Upper lobe of right lung (tissue), 1 donor: ENCODE measurements at regions not wholly inside any gene's neighbourhood (a gene's known extent, or its start where the extent isn't known, plus 50 kb on each side); places are given as distances from the start of the nearest gene placed in this dataset.

Experiments used
- ATAC-seq: fragments of 200-7000 bp; cut with Tn5 transposase; one replicate; pipeline ENCODE4 v1.9.1; 2020; ENCODE audit warnings: mild to moderate bottlenecking, moderate library complexity
- DNase-seq: peaks from one replicate; pipeline ENCODE4 v3.0.0-alpha.2; 2020
- H3K27ac ChIP-seq: fragments of 200-600 bp; one replicate; pipeline ENCODE4 v1.8.0; 2022
- H3K27me3 ChIP-seq: fragments of 200-600 bp; one replicate; pipeline ENCODE4 v1.8.0; 2022; ENCODE audit warnings: mild to moderate bottlenecking
- H3K36me3 ChIP-seq: fragments of 200-600 bp; one replicate; pipeline ENCODE4 v1.8.0; 2022
- H3K4me1 ChIP-seq: fragments of 200-600 bp; one replicate; pipeline ENCODE4 v1.8.0; 2022
- H3K4me3 ChIP-seq: fragments of 200-600 bp; one replicate; pipeline ENCODE4 v1.8.0; 2022; ENCODE audit warnings: mild to moderate bottlenecking
- H3K9me3 ChIP-seq: fragments of 200-600 bp; one replicate; pipeline ENCODE4 v1.8.0; 2022
- intact Hi-C: fragments of 100-400 bp; cut with DNase I; formaldehyde crosslinking; loops from one replicate; pipeline ENCODE4 v1.11.0; 2022
- TF ChIP-seq, protein P1 (sequence below): fragments of 200-600 bp; IDR thresholded peaks from one replicate; pipeline ENCODE4 v1.8.0; 2022; ENCODE audit warnings: antibody characterized with exemption
- donor health status: DM: no; HTN: yes; CAD: no; lungs with severe emphysema.

DNA sequence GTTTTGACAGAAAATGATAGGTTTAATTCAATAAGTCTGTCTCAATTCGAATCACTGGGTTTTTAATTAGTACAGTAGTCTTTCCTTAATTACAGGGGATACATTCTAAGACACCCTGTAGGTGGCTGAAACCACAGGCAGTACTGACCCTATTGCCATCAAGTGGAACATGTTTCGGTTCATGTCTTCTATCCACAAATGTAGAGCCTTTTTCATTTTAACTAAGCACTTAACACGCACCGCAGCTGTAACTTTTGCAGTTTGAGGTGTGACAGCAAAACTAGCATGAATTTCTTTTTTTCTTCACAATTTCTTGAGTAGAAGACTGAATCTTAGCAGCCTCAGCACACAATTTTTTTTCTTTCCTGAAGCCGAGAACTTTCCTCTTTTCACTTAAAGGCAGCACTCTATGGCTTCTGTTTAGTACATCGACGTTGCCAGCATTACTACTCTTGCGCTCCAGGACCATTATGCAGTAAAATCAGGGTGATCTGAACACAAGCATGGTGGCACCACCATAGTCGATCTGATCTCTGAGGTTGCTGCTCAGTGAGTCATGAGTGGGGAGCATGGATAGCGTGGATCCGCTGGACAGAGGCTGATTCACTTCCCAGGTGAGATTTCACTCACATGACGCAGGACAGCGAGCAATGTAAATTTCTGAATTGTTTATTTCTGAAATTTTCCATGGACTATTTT lies 805.1 kb downstream of the RNF144A start:
- no peak for ATAC-seq
- H3K27me3 ChIP-seq = no peaks in the 10 kb centered on the region
- TF ChIP-seq, protein P1, sequence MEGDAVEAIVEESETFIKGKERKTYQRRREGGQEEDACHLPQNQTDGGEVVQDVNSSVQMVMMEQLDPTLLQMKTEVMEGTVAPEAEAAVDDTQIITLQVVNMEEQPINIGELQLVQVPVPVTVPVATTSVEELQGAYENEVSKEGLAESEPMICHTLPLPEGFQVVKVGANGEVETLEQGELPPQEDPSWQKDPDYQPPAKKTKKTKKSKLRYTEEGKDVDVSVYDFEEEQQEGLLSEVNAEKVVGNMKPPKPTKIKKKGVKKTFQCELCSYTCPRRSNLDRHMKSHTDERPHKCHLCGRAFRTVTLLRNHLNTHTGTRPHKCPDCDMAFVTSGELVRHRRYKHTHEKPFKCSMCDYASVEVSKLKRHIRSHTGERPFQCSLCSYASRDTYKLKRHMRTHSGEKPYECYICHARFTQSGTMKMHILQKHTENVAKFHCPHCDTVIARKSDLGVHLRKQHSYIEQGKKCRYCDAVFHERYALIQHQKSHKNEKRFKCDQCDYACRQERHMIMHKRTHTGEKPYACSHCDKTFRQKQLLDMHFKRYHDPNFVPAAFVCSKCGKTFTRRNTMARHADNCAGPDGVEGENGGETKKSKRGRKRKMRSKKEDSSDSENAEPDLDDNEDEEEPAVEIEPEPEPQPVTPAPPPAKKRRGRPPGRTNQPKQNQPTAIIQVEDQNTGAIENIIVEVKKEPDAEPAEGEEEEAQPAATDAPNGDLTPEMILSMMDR = no peak
- H3K27ac ChIP-seq = no peak overlapping the region
- H3K4me1 ChIP-seq = no peaks in the 10 kb centered on the region
- H3K9me3 ChIP-seq = no peaks in the 10 kb centered on the region
- no peak for DNase-seq
- intact Hi-C loops = no loop called here
- no peaks in the 10 kb centered on the region for H3K36me3 ChIP-seq
- no peak overlapping the region for H3K4me3 ChIP-seq

GRCh38 chr2:7724336-7724735 lies 807.1 kb downstream of the RNF144A start:
- TF ChIP-seq, protein P1 = no peak
- DNase-seq (no peak), ATAC-seq (no peak)
- intact Hi-C loops = no loop called here
- Histone ChIP-seq H3K4me3 (no peak overlapping the region), H3K27me3 (no peaks in the 10 kb centered on the region), H3K27ac (no peak overlapping the region), H3K9me3 (no peaks in the 10 kb centered on the region), H3K36me3 (no peaks in the 10 kb centered on the region), H3K4me1 (no peaks in the 10 kb centered on the region)

DNA sequence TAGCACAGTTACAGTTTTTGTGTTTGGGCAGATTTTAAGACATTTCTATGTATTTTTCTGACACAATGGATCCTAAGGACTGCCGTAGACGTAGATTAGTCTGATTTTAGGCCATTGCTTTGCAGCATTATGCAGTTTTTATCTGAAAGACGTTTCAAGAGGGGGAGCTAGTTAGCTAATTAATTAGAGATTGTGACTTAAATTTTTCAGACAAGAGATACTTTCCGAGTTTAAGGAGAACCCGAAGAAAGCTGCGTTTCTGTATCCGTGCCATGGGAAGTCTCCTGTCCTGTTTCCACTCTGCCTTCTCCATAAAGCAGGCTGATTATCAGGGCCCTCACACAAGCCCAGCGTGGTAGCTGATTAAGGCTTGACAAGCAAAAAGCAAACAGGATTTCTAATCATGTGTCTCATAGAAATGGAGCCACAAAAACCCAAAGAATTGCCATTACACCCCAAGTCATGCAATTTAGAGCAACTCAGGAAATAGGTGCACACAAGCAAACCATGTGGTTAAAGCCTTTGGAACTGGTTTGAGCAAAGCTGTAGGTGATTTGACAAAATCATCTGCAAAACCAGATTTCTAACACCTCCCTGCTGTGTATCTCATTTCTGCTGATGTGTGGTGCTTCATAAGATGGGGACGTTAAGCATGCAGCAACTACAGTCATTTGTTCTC lies 808.1 kb downstream of the RNF144A start:
- no peak overlapping the region for H3K27ac ChIP-seq

DNA sequence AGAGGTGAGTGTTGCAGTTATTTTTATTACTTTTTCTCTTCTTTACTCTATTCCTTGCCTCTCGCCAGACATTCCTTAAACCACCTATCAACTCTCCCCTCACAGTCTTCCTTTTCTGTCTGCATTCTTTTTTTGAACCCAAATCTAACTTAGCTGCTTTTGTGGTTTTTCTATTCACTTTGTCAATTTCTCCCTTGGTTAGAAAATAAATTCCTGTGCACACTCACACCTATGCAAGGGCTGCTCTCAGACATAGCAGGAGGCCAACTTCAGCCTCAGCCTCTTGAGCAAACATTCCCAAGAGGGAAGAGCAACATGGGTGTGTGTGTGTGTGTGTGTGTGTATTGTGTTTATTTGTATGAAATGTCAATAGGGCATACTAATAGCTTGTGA lies 808.6 kb downstream of the RNF144A start:
- Histone ChIP-seq H3K36me3 (no peaks in the 10 kb centered on the region), H3K27me3 (no peaks in the 10 kb centered on the region), H3K4me3 (peak overlapping the region; percentile 28), H3K9me3 (no peaks in the 10 kb centered on the region), H3K27ac (no peak overlapping the region), H3K4me1 (no peaks in the 10 kb centered on the region)
- TF ChIP-seq, protein P1 = no peak
- intact Hi-C loops = no loop called here
- ATAC-seq = no peak
- DNase-seq = no peak

More for the DNA sequence above, 808.1 kb downstream of the RNF144A start:
- DNase-seq = no peak
- intact Hi-C loops = no loop called here
- H3K9me3 ChIP-seq = no peaks in the 10 kb centered on the region
- H3K36me3 ChIP-seq = no peaks in the 10 kb centered on the region
- H3K27me3 ChIP-seq = no peaks in the 10 kb centered on the region
- peak overlapping the region; percentile 28 for H3K4me3 ChIP-seq
- TF ChIP-seq, protein P1 = peak; percentile 13
- peak; percentile 63 for ATAC-seq
- H3K4me1 ChIP-seq = no peaks in the 10 kb centered on the region

- DNase-seq (no peak), ATAC-seq (no peak)
- no peaks in the 10 kb centered on the region for H3K4me1 ChIP-seq
- intact Hi-C loops = no loop called here
- no peaks in the 10 kb centered on the region for H3K36me3 ChIP-seq
- TF ChIP-seq, protein P1 = no peak
- H3K27me3 ChIP-seq = no peaks in the 10 kb centered on the region
- H3K9me3 ChIP-seq = no peaks in the 10 kb centered on the region
- peak overlapping the region; percentile 47 for H3K27ac ChIP-seq
- H3K4me3 ChIP-seq = peak overlapping the region; percentile 28
Measured at GRCh38 chr2:7726989-7727388, 809.8 kb downstream of the RNF144A start.
